ENCODE measurements at regions not wholly inside any gene's neighbourhood (a gene's known extent, or its start where the extent isn't known, plus 50 kb on each side); places are given as distances from the start of the nearest gene placed in this dataset.

DNA sequence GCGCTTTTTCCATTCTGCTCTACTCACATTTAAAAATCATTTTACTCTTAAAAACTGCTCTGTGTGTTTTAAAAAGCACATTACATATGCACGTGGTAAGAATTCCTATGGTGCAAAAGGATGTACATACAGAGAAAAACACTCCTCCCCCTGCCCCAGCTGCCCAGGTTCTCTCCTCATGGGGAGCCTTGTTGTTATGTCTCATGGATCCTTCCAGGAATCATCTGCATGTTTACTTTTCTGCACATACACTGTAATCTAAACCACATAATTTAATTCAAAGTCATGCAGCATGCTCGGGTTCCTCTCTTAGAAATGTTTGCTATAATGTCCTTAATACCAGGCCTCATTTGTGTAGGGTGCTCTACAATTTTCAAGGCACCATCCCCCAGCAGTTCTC, 243.3 kb downstream of the LOXHD1 start:
- no peak overlapping the region for H3K14ac ChIP-seq (ENCODE audit: insufficient read length)
- H3K79me2 ChIP-seq (ENCODE audit: control insufficient read depth in 1 of 2, insufficient read depth in 2 of 2, low read length in 2 of 2) = no peaks in the 10 kb centered on the region
- no peak overlapping the region for H4K91ac ChIP-seq (replicated peaks; ENCODE audit: insufficient read length, low read length)
- H3K4ac ChIP-seq (replicated peaks; ENCODE audit: insufficient read length, low read depth, low read length) = no peak overlapping the region
- H3K27ac ChIP-seq (ENCODE audit: low read depth, low read length) = no peak overlapping the region
- peaks cover 0 to 2% of the 10 kb centered on the region in 2 experiments for H4K20me1 ChIP-seq (replicated peaks in 1 of 2; ENCODE audit: control insufficient read depth in 1 of 2, insufficient read depth in 2 of 2, low read length in 2 of 2)
- H3K4me3 ChIP-seq (ENCODE audit: extremely low read depth in 1 of 4, insufficient read depth in 2 of 4, low read depth in 3 of 4, low read length in 4 of 4) = no peak overlapping the region
- no peak overlapping the region for H2BK120ac ChIP-seq (replicated peaks; ENCODE audit: low read depth, low read length)
- no peak overlapping the region for H2BK5ac ChIP-seq (ENCODE audit: low read depth, low read length)
- no peak overlapping the region for H2BK15ac ChIP-seq (ENCODE audit: low read length)
- ChIA-PET CTCF (ENCODE audit: partially characterized antibody) (interaction anchor here (0.9 to 13.1 kb wide), 10 partner anchors 11 to 244 kb away, joined by 3 to 150 read pairs (median 7); no protein-coding TSS in a partner anchor), POLR2A (ENCODE audit: partially characterized antibody) (interaction anchor here (1.1 to 2.4 kb wide), 3 partner anchors 12 to 52 kb away, joined by 3 to 8 read pairs (median 3); no protein-coding TSS in a partner anchor)
- no peak overlapping the region for H2BK12ac ChIP-seq (ENCODE audit: low read depth, low read length)
- H3K23me2 ChIP-seq (ENCODE audit: low read depth, low read length) = no peaks in the 10 kb centered on the region
- WGBS, 2 experiments (ENCODE audit: extremely low coverage in 1 of 2, insufficient coverage in 1 of 2, insufficient read length in 1 of 2, insufficient replicate concordance in 2 of 2, low coverage in 1 of 2, low lambda C conversion rate in 2 of 2, missing lambda C conversion rate in 1 of 2) = 74% methylated on average over 3 of the region's 3 CpGs; no CpG with 5 or more reads in 1 of the 2 experiments
- FAIRE-seq (no peak), DNase-seq (ENCODE audit: low read depth in 1 of 2, low spot score in 2 of 2) (no peak)
- no peak overlapping the region for H3K18ac ChIP-seq (ENCODE audit: extremely low read depth, low read length)
- H3K27me3 ChIP-seq (replicated peaks in 1 of 4; ENCODE audit: control insufficient read depth in 3 of 4, extremely low read depth in 1 of 4, insufficient read depth in 3 of 4, low read length in 3 of 4) = no peaks in the 10 kb centered on the region; a peak in 2 of 7 replicates
- no peak overlapping the region for H3K23ac ChIP-seq (ENCODE audit: insufficient read length)
- no peak overlapping the region for H3K56ac ChIP-seq (replicated peaks; ENCODE audit: insufficient read length, low read depth, low read length)
- H3K9me3 ChIP-seq (ENCODE audit: insufficient read depth in 2 of 2, low read depth in 1 of 2, low read length in 1 of 2) = no peaks in the 10 kb centered on the region
- H2BK20ac ChIP-seq (ENCODE audit: low read length) = 0 out of 2 replicates have a peak overlapping the region, but pooled peaks have one; percentile 92
- no peak overlapping the region for H3K4me2 ChIP-seq (ENCODE audit: insufficient read depth in 1 of 2, low read depth in 2 of 2, low read length in 2 of 2)
- H2AK5ac ChIP-seq (ENCODE audit: low read depth, low read length) = no peak overlapping the region
- peaks cover 20 to 38% (median 27%) of the 10 kb centered on the region in 4 experiments for H3K4me1 ChIP-seq (replicated peaks in 1 of 4; ENCODE audit: control insufficient read depth in 3 of 4, insufficient read depth in 4 of 4, low read length in 3 of 4)
- no peaks in the 10 kb centered on the region for H3K36me3 ChIP-seq (ENCODE audit: control insufficient read depth in 2 of 4, insufficient read depth in 4 of 4, low read length in 3 of 4)
- H3K79me1 ChIP-seq (ENCODE audit: low read depth, low read length) = no peaks in the 10 kb centered on the region
- no peak for TF ChIP-seq SP1 (IDR thresholded peaks at IDR 0.05; ENCODE audit: low read depth, low read length)
- H4K5ac ChIP-seq (ENCODE audit: insufficient read length, low read depth, low read length) = no peak overlapping the region
- no peak overlapping the region for H3K9ac ChIP-seq (replicated peaks in 1 of 4; ENCODE audit: extremely low read depth in 1 of 4, low read depth in 3 of 4, low read length in 3 of 4)
- no peak overlapping the region for H4K8ac ChIP-seq (ENCODE audit: extremely low read depth, insufficient read depth, low read length)
- H2AFZ ChIP-seq (ENCODE audit: low read length) = no peak overlapping the region

Data from H1 (cell line).